ENCODE measurements at regions not wholly inside any gene's neighbourhood (a gene's known extent, or its start where the extent isn't known, plus 50 kb on each side); places are given as distances from the start of the nearest gene placed in this dataset.

GRCh38 chr1:215418876-215419447, 148.1 kb upstream of the KCTD3 start (continued):
- TF ChIP-seq ZNF592 (IDR thresholded peaks at IDR 0.05), result no peak
- TF ChIP-seq PML (IDR thresholded peaks at IDR 0.05; ENCODE audit: low read length), result no peak
- no peak for TF ChIP-seq ZNF622 (IDR thresholded peaks at IDR 0.05)
- no peak for TF ChIP-seq NKRF (conservative IDR thresholded peaks at IDR 0.05)
- TF ChIP-seq USF1 (IDR thresholded peaks at IDR 0.05; ENCODE audit: borderline replicate concordance, extremely low read length, insufficient read depth, low read depth, low read length), result no peak

GRCh38 chr1:215421744-215422143, 145.4 kb upstream of the KCTD3 start:
- ChIA-PET POLR2A (no interaction called here), SMC1A (ENCODE audit: uncharacterized antibody, unreplicated experiment) (no interaction called here), RAD21 (ENCODE audit: unreplicated experiment) (no interaction called here), CTCF (no interaction called here)
- no TSS peak for BruUV-seq (replicated peaks)
- Histone ChIP-seq H3K9ac (ENCODE audit: control insufficient read depth, insufficient read depth, low read length) (no peak overlapping the region), H3K27ac (ENCODE audit: control insufficient read depth, insufficient read depth) (no peak overlapping the region), H2AFZ (ENCODE audit: control insufficient read depth, low read depth, low read length) (no peak overlapping the region), H4K20me1 (ENCODE audit: control insufficient read depth, insufficient read depth) (no peaks in the 10 kb centered on the region; the same call in 1 of the 2 replicates), H3K79me2 (ENCODE audit: control insufficient read depth, insufficient read depth, low read length) (no peaks in the 10 kb centered on the region), H3K9me3 (replicated peaks; ENCODE audit: control insufficient read depth, insufficient read depth, low read length) (no peaks in the 10 kb centered on the region), H3K27me3 (replicated peaks in 1 of 2; ENCODE audit: control insufficient read depth in 2 of 2, insufficient read depth in 2 of 2, low read length in 1 of 2) (no peaks in the 10 kb centered on the region), H3K4me2 (ENCODE audit: control insufficient read depth, insufficient read depth) (no peak overlapping the region), H3K4me3 (no peak overlapping the region), H3K4me1 (ENCODE audit: control insufficient read depth, insufficient read depth, low read length) (no peaks in the 10 kb centered on the region), H3K36me3 (ENCODE audit: control insufficient read depth in 2 of 2, insufficient read depth in 2 of 2, low read length in 1 of 2) (no peaks in the 10 kb centered on the region)
- ATAC-seq, result no peak
- in situ Hi-C loops (cut with MboI) (no loop called here), intact Hi-C loops (cut with micrococcal nuclease; ENCODE audit: unreplicated experiment) (no loop called here)
- no peak for FAIRE-seq
- DNase-seq (ENCODE audit: low read depth, low spot score), result no peak
- WGBS (ENCODE audit: insufficient coverage, insufficient replicate concordance, low lambda C conversion rate, missing lambda C conversion rate), result 100% methylated on average over 1 of the region's 1 CpG
- no peak for TF ChIP-seq NFXL1 (IDR thresholded peaks at IDR 0.05; ENCODE audit: borderline replicate concordance)
- no peak for TF ChIP-seq SP1 (IDR thresholded peaks at IDR 0.05; ENCODE audit: low read depth, low read length)
- TF ChIP-seq CHD1 (IDR thresholded peaks at IDR 0.05; ENCODE audit: low read depth, low read length), result no peak
- no peak for TF ChIP-seq BRCA1 (IDR thresholded peaks at IDR 0.05; ENCODE audit: low read depth, low read length)
- TF ChIP-seq TARDBP (IDR thresholded peaks at IDR 0.05; ENCODE audit: borderline replicate concordance), result no peak
- TF ChIP-seq CHD2 (IDR thresholded peaks at IDR 0.05; ENCODE audit: borderline replicate concordance, low read depth, low read length), result no peak
- no peak for TF ChIP-seq FOS (IDR thresholded peaks at IDR 0.05; ENCODE audit: borderline replicate concordance, extremely low read depth, insufficient read length)
- TF ChIP-seq MYC (IDR thresholded peaks at IDR 0.05; ENCODE audit: insufficient read depth, insufficient read length, insufficient replicate concordance, low read length, severe bottlenecking), result no peak
- TF ChIP-seq JUND (IDR thresholded peaks at IDR 0.05; ENCODE audit: low read depth, low read length), result no peak
- TF ChIP-seq EZH2 (IDR thresholded peaks at IDR 0.05; ENCODE audit: borderline replicate concordance, control insufficient read depth, low read depth, low read length), result no peak
